ENCODE measurements at regions not wholly inside any gene's neighbourhood (a gene's known extent, or its start where the extent isn't known, plus 50 kb on each side); places are given as distances from the start of the nearest gene placed in this dataset.

- Mint-ChIP-seq H3K4me3 (no peak overlapping the region), H3K4me1 (peaks cover 6 to 7% of the 10 kb centered on the region in 2 experiments), H3K27me3 (ENCODE audit: low read depth) (no peaks in the 10 kb centered on the region), H3K9me3 (no peaks in the 10 kb centered on the region; a peak in 2 of 5 replicates), H3K27ac (no peak overlapping the region), H3K36me3 (ENCODE audit: insufficient read depth in 1 of 3, low read depth in 3 of 3) (no peaks in the 10 kb centered on the region; a peak in 1 of 7 replicates)
- Histone ChIP-seq H3K23me2 (ENCODE audit: insufficient read length, low read depth, low read length, poor library complexity, severe bottlenecking) (no peaks in the 10 kb centered on the region), H3K4me1 (ENCODE audit: insufficient read depth, low read length) (no peaks in the 10 kb centered on the region), H3T11ph (ENCODE audit: low read length) (no peak overlapping the region), H3K4me2 (ENCODE audit: insufficient read depth, insufficient read length, low read length) (no peak overlapping the region), H3K23ac (ENCODE audit: insufficient read length, low read depth, low read length) (no peak overlapping the region), H3K56ac (ENCODE audit: insufficient read length, low read depth, low read length) (no peak overlapping the region), H3K79me2 (ENCODE audit: insufficient read depth, low read length) (no peaks in the 10 kb centered on the region), H3K27me3 (ENCODE audit: insufficient read depth, low read length) (no peaks in the 10 kb centered on the region), H2BK120ac (ENCODE audit: low read depth, low read length, poor library complexity, severe bottlenecking) (no peak overlapping the region), H3K9me3 (ENCODE audit: control insufficient read depth, low read depth, low read length) (no peaks in the 10 kb centered on the region), H3K14ac (ENCODE audit: insufficient read depth, low read length) (no peak overlapping the region), H4K20me1 (ENCODE audit: control insufficient read depth, insufficient read depth, insufficient read length) (no peaks in the 10 kb centered on the region), H4K91ac (ENCODE audit: insufficient read length, low read depth, low read length) (no peak overlapping the region), H2BK5ac (ENCODE audit: insufficient read length, low read length) (no peak overlapping the region), H2BK20ac (ENCODE audit: low read depth, low read length, poor library complexity, severe bottlenecking) (no peak overlapping the region), H2AFZ (ENCODE audit: low read length) (no peak overlapping the region), H2AK5ac (ENCODE audit: insufficient read length, low read length) (no peak overlapping the region), H2BK15ac (ENCODE audit: low read depth, low read length) (no peak overlapping the region), H3K79me1 (ENCODE audit: insufficient read depth, low read depth, low read length, poor library complexity, severe bottlenecking) (no peaks in the 10 kb centered on the region), H3K4ac (ENCODE audit: low read depth, low read length) (no peak overlapping the region), H3K27ac (ENCODE audit: insufficient read length, low read depth, low read length) (no peak overlapping the region), H2BK12ac (ENCODE audit: insufficient read length, low read depth, low read length) (no peak overlapping the region), H4K5ac (ENCODE audit: insufficient read length, low read depth, low read length) (no peak overlapping the region), H4K8ac (replicated peaks; ENCODE audit: insufficient read length, low read depth, low read length) (no peak overlapping the region), H3K18ac (ENCODE audit: insufficient read length, low read depth, low read length) (no peak overlapping the region), H3K9ac (ENCODE audit: extremely low read depth, insufficient read length, low read length) (no peak overlapping the region)
- DNase-seq = no peak
- no peak for TF ChIP-seq CTCF (conservative IDR thresholded peaks at IDR 0.05)
These were observed 54.4 kb upstream of the FDX1 start for GRCh38 chr11:110375351-110375750.
